ENCODE measurements at regions not wholly inside any gene's neighbourhood (a gene's known extent, or its start where the extent isn't known, plus 50 kb on each side); places are given as distances from the start of the nearest gene placed in this dataset.

DNA sequence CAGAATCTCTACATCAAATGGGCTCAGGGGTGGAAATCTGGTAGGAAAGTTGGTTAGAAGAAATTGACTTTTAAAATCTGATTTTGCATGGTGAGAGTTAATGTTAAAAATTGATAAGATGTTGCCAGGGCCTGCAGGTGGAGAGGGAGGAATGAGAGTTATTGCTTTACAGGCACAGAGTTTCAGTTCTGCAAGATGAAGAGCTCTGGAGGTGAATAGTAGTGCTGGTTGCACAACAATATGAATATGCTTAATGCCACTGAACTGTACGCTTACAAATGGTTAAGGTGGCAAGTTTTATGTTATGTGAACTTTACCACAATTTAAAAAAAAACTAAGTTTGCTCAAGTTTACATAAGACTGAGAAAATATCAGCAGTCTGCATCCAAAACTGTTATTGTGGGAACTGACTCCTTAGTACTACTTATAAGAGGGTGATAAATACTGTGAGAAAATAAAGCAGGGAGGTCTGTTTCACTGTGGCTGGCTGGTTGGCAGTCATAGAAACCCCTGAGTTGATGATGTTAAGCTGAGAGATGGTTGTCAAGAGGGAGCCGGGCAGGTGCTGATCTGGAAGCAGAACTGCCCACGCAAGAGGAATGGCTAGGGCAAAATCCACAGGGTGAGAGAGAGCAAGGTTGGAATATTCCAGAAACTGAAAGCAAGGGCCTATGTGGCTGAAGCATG, 144.9 kb downstream of the EDEM1 start:
- no peak overlapping the region for H3K9ac ChIP-seq (ENCODE audit: low read depth, low read length)
- H3K4me3 ChIP-seq (ENCODE audit: low read depth, low read length), result no peak overlapping the region
- H3K9me3 ChIP-seq (ENCODE audit: control insufficient read depth, insufficient read depth, low read length), result no peaks in the 10 kb centered on the region
- no peaks in the 10 kb centered on the region for H3K27me3 ChIP-seq (ENCODE audit: control insufficient read depth, insufficient read depth, low read length)
- H3K4me1 ChIP-seq (ENCODE audit: control insufficient read depth, insufficient read depth, low read length), result no peaks in the 10 kb centered on the region
- H3K36me3 ChIP-seq (ENCODE audit: control insufficient read depth, insufficient read depth, low read length), result no peaks in the 10 kb centered on the region

DNA sequence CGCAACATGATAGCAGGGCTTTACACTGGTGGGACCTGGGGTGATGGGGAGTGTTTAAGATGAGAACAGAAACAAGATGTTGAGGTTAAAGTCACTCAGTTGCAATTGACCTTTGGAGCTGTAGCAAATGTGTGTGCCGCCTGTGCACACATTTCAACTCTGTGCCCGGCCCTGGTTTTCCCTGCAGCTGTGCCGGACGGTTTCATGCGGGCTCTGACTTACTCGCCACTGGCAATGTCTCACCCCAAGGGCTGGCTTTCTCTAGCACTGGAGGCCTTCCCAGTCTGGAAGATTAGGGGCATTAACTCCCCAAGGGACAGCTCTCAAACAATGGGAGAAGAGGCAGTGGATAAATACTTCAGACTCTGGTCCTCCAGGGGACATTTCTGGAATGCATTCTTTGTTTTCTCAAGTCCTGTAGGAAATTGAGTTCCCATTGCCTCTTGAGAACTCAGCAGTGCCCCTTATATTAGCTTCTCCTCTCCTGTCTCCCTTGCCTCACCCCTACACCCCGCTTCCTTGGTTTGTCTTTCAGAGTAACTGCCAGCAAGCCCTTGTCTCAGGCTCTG, 152.5 kb downstream of the EDEM1 start:
- no peak overlapping the region for H3K9ac ChIP-seq (ENCODE audit: low read depth, low read length)

DNA sequence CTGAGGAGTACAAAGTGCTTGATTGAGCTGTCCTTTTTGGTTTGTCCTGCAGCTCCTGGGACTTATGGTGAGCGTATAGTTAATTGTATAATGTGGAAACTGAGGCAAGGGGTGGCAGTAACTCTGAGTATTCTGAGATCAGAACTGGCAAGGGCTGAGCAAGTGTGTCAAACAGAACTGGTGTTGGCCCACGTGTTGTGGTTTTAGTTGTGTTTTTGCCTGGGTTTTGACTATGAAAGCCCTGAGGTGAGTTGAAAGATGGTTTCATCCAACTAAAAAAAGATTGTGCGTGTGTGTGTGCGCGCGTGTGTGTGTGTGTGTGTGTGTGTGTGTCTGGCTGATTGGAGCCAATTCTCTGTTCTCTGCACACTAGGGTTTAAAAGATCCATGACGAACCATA, 154.1 kb downstream of the EDEM1 start:
- no peaks in the 10 kb centered on the region for H3K36me3 ChIP-seq (ENCODE audit: control insufficient read depth, insufficient read depth, low read length)
- peaks cover 2% of the 10 kb centered on the region for H3K27me3 ChIP-seq (ENCODE audit: control insufficient read depth, insufficient read depth, low read length)
- H3K9ac ChIP-seq (ENCODE audit: low read depth, low read length), result no peak overlapping the region
- H3K4me3 ChIP-seq (ENCODE audit: low read depth, low read length), result no peak overlapping the region
- H3K9me3 ChIP-seq (ENCODE audit: control insufficient read depth, insufficient read depth, low read length), result no peaks in the 10 kb centered on the region
- H3K4me1 ChIP-seq (ENCODE audit: control insufficient read depth, insufficient read depth, low read length), result no peaks in the 10 kb centered on the region

More for the DNA sequence above, 152.5 kb downstream of the EDEM1 start:
- H3K36me3 ChIP-seq (ENCODE audit: control insufficient read depth, insufficient read depth, low read length), result no peaks in the 10 kb centered on the region
- H3K27me3 ChIP-seq (ENCODE audit: control insufficient read depth, insufficient read depth, low read length), result peaks cover 2% of the 10 kb centered on the region
- no peak overlapping the region for H3K4me3 ChIP-seq (ENCODE audit: low read depth, low read length)
- H3K4me1 ChIP-seq (ENCODE audit: control insufficient read depth, insufficient read depth, low read length), result no peaks in the 10 kb centered on the region
- no peaks in the 10 kb centered on the region for H3K9me3 ChIP-seq (ENCODE audit: control insufficient read depth, insufficient read depth, low read length)

DNA sequence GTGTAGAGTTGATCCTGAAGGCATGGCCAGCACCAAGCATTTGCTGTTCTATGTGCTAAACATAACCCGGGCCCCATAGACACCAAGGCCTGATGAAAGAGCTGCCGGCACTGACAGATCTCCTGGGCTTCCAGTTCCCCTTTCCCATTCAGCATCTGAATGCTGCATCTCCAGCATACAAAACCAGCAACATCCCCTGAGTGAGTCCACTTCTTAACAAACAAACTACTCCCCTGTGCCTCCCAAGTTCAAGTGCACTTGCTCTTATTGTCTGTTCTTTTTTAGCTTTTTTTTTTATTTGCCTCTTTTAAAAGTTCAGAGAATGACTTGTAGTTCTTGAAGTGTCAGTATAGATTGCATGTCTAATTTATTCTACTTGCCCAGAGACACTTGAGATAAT, 156.0 kb downstream of the EDEM1 start:
- Histone ChIP-seq H3K4me1 (ENCODE audit: control insufficient read depth, insufficient read depth, low read length) (no peaks in the 10 kb centered on the region), H3K4me3 (ENCODE audit: low read depth, low read length) (no peak overlapping the region), H3K36me3 (ENCODE audit: control insufficient read depth, insufficient read depth, low read length) (no peaks in the 10 kb centered on the region), H3K27me3 (ENCODE audit: control insufficient read depth, insufficient read depth, low read length) (peaks cover 2% of the 10 kb centered on the region), H3K9ac (ENCODE audit: low read depth, low read length) (no peak overlapping the region), H3K9me3 (ENCODE audit: control insufficient read depth, insufficient read depth, low read length) (no peaks in the 10 kb centered on the region)

DNA sequence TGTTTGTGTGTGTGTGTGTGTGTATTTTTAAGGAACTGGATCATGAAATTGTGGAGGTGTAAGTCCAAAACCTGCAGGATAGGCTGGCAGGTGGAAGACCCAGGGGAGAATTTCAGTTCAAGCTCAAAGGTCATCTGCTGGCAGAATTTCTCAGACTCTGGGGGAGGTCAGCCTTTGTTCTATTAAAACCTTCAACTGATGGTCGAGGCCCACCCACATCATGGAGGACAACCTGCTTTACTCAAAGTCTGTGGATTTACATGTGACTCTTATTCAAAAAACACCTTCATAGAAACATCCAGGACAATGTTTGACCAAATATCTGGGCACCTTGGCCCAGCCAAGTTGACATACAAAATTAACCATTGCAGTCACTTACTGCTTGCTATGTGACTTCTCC, 157.2 kb downstream of the EDEM1 start:
- Histone ChIP-seq H3K9ac (ENCODE audit: low read depth, low read length) (no peak overlapping the region), H3K4me3 (ENCODE audit: low read depth, low read length) (no peak overlapping the region), H3K4me1 (ENCODE audit: control insufficient read depth, insufficient read depth, low read length) (no peaks in the 10 kb centered on the region), H3K36me3 (ENCODE audit: control insufficient read depth, insufficient read depth, low read length) (no peaks in the 10 kb centered on the region), H3K27me3 (ENCODE audit: control insufficient read depth, insufficient read depth, low read length) (peaks cover 2% of the 10 kb centered on the region), H3K9me3 (ENCODE audit: control insufficient read depth, insufficient read depth, low read length) (no peaks in the 10 kb centered on the region)

DNA sequence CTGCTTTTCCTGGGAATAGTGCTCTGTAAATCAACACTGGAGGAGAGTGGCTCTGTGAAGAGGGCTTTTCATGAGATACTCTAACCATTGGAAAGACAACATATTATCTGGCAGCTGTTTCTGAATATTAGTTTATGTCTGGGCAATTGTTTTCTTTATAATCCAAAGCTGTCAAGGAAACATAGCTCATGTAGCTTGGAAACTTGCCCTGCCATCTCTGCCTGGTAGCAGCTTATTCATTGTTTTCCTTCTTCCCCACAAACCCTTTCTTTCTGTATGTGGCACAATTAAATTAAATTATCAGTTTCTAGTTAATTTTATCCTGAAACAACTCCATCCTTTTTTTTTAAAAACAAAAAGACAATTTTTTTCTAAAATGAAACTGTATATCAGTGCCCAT, 160.0 kb downstream of the EDEM1 start:
- Histone ChIP-seq H3K4me3 (ENCODE audit: low read depth, low read length) (no peak overlapping the region), H3K9me3 (ENCODE audit: control insufficient read depth, insufficient read depth, low read length) (no peaks in the 10 kb centered on the region), H3K4me1 (ENCODE audit: control insufficient read depth, insufficient read depth, low read length) (no peaks in the 10 kb centered on the region), H3K36me3 (ENCODE audit: control insufficient read depth, insufficient read depth, low read length) (no peaks in the 10 kb centered on the region), H3K9ac (ENCODE audit: low read depth, low read length) (no peak overlapping the region), H3K27me3 (ENCODE audit: control insufficient read depth, insufficient read depth, low read length) (no peaks in the 10 kb centered on the region)

DNA sequence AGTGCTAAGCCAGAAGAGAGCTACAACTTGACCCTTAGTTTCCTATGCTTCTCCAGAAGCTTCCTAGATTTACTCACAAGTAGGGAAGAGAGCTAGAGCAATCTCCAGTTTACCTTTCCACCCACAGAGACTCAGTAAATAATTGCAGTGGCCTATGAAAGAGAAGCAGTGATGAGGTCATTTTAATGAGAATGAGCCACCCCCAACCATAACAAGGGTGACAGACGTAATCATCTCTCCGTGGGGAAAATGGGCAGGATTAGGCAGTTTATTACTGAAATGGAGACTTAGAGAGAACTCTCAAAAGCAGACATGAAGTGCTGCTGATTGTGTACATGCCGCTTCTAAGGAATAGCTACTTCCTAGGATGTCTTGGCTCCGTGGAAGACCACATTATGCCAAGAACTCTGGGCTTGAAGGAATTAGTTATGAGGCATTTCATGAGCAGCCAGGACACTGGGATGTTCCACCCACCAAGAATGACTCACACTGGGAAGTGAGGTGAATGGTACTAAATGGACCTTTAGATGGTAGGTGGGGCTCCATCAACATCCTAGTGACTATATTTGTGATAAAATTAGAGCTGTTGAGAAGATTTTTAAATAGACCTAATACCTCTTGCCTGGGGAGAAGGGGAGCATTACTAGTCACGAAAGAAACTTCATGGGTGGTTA, 160.9 kb downstream of the EDEM1 start:
- Histone ChIP-seq H3K9me3 (ENCODE audit: control insufficient read depth, insufficient read depth, low read length) (no peaks in the 10 kb centered on the region), H3K27me3 (ENCODE audit: control insufficient read depth, insufficient read depth, low read length) (no peaks in the 10 kb centered on the region), H3K9ac (ENCODE audit: low read depth, low read length) (no peak overlapping the region), H3K4me3 (ENCODE audit: low read depth, low read length) (no peak overlapping the region), H3K36me3 (ENCODE audit: control insufficient read depth, insufficient read depth, low read length) (no peaks in the 10 kb centered on the region), H3K4me1 (ENCODE audit: control insufficient read depth, insufficient read depth, low read length) (no peaks in the 10 kb centered on the region)

DNA sequence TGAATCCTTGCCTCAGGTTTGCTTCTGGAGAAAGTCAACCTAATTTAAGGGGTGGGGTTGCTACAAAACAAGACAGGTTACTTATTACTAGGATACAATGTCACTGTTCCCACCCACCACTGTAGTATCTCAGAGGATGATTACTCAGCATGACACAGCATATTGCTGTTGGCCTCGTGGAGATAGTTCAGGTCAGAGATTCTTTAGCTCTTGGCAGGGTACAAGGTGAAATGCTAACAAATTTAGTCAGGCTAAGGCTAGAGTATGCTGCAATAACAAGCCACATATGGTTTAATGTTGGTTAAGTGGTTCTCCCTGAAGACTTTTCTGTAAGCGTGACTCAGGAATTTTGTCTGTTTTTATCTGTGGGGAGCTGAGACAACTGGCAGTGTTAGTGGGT, 161.8 kb downstream of the EDEM1 start:
- Histone ChIP-seq H3K9me3 (ENCODE audit: control insufficient read depth, insufficient read depth, low read length) (no peaks in the 10 kb centered on the region), H3K4me3 (ENCODE audit: low read depth, low read length) (no peak overlapping the region), H3K36me3 (ENCODE audit: control insufficient read depth, insufficient read depth, low read length) (no peaks in the 10 kb centered on the region), H3K4me1 (ENCODE audit: control insufficient read depth, insufficient read depth, low read length) (no peaks in the 10 kb centered on the region), H3K27me3 (ENCODE audit: control insufficient read depth, insufficient read depth, low read length) (no peaks in the 10 kb centered on the region), H3K9ac (ENCODE audit: low read depth, low read length) (no peak overlapping the region)

DNA sequence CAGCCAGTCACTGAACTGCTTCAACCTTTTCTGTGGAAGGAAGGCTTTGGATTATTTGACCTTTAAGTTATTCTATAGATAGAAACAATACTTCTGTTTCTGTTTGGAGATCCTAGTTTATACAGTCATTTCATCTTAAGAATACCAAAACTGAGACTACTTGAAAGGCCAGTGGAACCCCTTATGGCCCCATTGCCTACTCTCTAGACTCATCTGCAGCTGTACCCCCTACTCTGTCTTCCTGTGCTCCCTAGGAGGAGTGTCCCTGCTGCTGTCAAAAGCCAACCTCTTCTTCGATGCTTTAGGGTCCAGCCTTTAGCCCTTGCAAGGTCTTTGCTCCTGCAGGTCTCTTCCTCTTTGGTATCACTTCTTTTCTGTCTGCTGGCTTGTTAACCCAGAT, 169.6 kb downstream of the EDEM1 start:
- no peaks in the 10 kb centered on the region for H3K9me3 ChIP-seq (ENCODE audit: control insufficient read depth, insufficient read depth, low read length)
- H3K4me3 ChIP-seq (ENCODE audit: low read depth, low read length), result no peak overlapping the region
- no peaks in the 10 kb centered on the region for H3K4me1 ChIP-seq (ENCODE audit: control insufficient read depth, insufficient read depth, low read length)
- H3K9ac ChIP-seq (ENCODE audit: low read depth, low read length), result no peak overlapping the region
- no peaks in the 10 kb centered on the region for H3K27me3 ChIP-seq (ENCODE audit: control insufficient read depth, insufficient read depth, low read length)
- no peaks in the 10 kb centered on the region for H3K36me3 ChIP-seq (ENCODE audit: control insufficient read depth, insufficient read depth, low read length)

DNA sequence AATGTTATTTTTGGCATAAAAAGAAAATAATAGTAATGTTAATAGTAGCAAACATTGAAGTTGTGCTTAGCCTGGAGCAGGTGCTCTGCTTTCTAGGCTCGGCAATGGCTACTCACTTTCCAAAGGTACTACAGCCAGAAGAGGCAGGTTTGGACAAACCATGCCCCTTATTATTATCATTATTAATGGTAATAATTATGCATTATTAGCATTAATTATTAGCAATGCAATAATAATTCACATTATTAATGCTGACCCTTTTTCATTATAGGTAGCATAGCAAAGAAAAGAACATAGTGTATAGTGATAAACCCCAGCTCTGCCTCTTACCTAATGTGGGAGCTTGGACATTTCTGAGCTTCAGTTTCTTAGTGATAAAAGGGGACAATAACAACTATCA, 171.4 kb downstream of the EDEM1 start:
- no peaks in the 10 kb centered on the region for H3K9me3 ChIP-seq (ENCODE audit: control insufficient read depth, insufficient read depth, low read length)
- no peaks in the 10 kb centered on the region for H3K4me1 ChIP-seq (ENCODE audit: control insufficient read depth, insufficient read depth, low read length)
- no peaks in the 10 kb centered on the region for H3K27me3 ChIP-seq (ENCODE audit: control insufficient read depth, insufficient read depth, low read length)
- no peaks in the 10 kb centered on the region for H3K36me3 ChIP-seq (ENCODE audit: control insufficient read depth, insufficient read depth, low read length)
- H3K4me3 ChIP-seq (ENCODE audit: low read depth, low read length), result no peak overlapping the region
- H3K9ac ChIP-seq (ENCODE audit: low read depth, low read length), result no peak overlapping the region

DNA sequence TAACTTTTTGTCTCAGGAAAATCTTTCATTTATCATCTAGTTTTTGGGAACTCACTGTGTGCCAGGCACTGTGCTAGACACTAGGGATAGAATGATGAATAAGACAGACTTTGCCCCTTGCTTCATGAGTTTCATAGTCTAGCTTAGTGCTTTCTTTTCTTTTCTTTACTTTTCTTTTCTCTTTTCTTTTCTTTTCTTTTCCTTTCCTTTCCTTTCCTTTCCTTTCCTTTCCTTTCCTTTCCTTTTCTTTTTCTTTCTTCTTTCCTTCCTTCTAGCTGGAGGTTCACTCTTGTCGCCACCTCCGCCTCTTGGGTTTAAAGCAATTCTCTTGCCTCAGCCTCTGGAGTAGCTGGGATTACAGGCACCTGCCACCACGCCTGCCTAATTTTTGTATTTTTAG, 172.9 kb downstream of the EDEM1 start:
- Histone ChIP-seq H3K4me3 (ENCODE audit: low read depth, low read length) (no peak overlapping the region), H3K9me3 (ENCODE audit: control insufficient read depth, insufficient read depth, low read length) (no peaks in the 10 kb centered on the region), H3K36me3 (ENCODE audit: control insufficient read depth, insufficient read depth, low read length) (no peaks in the 10 kb centered on the region), H3K4me1 (ENCODE audit: control insufficient read depth, insufficient read depth, low read length) (no peaks in the 10 kb centered on the region), H3K9ac (ENCODE audit: low read depth, low read length) (no peak overlapping the region), H3K27me3 (ENCODE audit: control insufficient read depth, insufficient read depth, low read length) (no peaks in the 10 kb centered on the region)

DNA sequence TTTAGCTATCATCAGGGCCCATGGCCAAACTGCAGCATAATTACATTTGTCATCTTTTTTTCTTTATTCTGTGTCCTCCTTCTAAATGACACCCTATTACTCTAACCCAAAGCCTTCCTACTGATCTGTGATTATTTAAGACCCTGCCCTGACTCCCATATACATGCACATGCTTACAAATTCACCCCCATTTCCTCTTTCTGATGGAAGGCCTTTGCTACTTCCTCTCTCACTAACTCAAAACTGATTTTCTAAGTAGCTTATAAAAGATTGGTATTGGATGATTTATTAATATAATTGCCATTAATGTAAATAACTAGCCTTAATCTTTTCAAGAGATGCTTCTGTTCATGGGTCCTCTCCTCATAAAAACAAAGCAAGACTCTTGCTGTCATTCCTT, 179.2 kb downstream of the EDEM1 start:
- Histone ChIP-seq H3K9me3 (ENCODE audit: control insufficient read depth, insufficient read depth, low read length) (no peaks in the 10 kb centered on the region), H3K27me3 (ENCODE audit: control insufficient read depth, insufficient read depth, low read length) (no peaks in the 10 kb centered on the region), H3K4me1 (ENCODE audit: control insufficient read depth, insufficient read depth, low read length) (no peaks in the 10 kb centered on the region), H3K4me3 (ENCODE audit: low read depth, low read length) (no peak overlapping the region), H3K9ac (ENCODE audit: low read depth, low read length) (no peak overlapping the region), H3K36me3 (ENCODE audit: control insufficient read depth, insufficient read depth, low read length) (no peaks in the 10 kb centered on the region)
